Eye (tissue), 1 donor: ENCODE measurements at regions not wholly inside any gene's neighbourhood (a gene's known extent, or its start where the extent isn't known, plus 50 kb on each side); places are given as distances from the start of the nearest gene placed in this dataset.
"Not testable (repeated sequence)": the region's sequence is repeated elsewhere in the genome, so short reads cannot be mapped to it uniquely, and the experiment has no call there.

Experiments used
- DNase-seq: peaks from one replicate; pipeline ENCODE4 v3.0.0-alpha.2; 2015

DNA sequence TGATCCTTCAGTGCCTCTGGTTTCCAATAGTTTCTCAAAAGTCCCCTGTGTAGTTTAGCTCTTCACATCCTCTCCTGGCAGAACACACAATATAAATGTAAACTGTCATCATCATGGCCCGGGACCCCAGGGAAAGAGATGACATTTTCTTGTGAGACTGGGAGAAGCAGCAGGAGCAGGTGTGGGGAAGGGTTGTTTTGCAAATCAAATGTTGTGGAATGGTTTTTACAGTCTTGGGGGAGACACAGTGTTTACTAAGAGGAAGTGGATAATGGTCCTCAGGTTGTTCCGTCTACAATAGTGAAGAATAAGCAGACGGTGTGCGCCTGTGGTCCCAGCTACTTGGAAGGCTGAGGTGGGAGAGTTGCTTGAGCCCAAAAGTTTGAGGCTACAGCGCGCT lies 159.1 kb downstream of the SEC23IP start:
- DNase-seq: no peak

GRCh38 chr10:120052964-120053702 lies 160.6 kb downstream of the SEC23IP start:
- DNase-seq: no peak

- DNase-seq: not testable (repeated sequence)
These were observed 167.3 kb downstream of the SEC23IP start for GRCh38 chr10:120059790-120060189.

- DNase-seq: no peak
These were observed 174.9 kb downstream of the SEC23IP start for GRCh38 chr10:120067427-120067826.

GRCh38 chr10:120069700-120070099 lies 177.2 kb downstream of the SEC23IP start:
- DNase-seq: no peak

DNA sequence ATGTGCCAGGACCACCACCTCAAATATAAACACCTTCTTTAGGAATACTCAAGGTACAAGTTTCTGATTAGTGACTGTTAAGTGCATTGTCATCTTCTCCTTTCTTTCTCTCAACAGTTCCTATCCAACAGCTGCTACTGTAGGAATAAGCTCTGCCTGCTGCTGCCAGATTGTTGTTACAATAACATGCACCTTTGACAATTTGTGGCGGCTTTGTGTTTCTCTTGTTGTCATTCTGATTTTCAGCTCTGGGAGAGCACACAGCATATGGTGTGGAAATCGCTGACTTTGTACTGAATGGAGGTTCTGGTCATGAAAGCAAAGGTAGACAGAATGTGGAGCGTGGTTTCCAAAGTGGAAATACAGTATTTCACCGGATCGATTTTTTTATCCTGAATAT lies 182.8 kb downstream of the SEC23IP start:
- DNase-seq: peak; percentile 28

- no peak for DNase-seq
These were observed 184.6 kb downstream of the SEC23IP start for GRCh38 chr10:120076996-120077706.

DNA sequence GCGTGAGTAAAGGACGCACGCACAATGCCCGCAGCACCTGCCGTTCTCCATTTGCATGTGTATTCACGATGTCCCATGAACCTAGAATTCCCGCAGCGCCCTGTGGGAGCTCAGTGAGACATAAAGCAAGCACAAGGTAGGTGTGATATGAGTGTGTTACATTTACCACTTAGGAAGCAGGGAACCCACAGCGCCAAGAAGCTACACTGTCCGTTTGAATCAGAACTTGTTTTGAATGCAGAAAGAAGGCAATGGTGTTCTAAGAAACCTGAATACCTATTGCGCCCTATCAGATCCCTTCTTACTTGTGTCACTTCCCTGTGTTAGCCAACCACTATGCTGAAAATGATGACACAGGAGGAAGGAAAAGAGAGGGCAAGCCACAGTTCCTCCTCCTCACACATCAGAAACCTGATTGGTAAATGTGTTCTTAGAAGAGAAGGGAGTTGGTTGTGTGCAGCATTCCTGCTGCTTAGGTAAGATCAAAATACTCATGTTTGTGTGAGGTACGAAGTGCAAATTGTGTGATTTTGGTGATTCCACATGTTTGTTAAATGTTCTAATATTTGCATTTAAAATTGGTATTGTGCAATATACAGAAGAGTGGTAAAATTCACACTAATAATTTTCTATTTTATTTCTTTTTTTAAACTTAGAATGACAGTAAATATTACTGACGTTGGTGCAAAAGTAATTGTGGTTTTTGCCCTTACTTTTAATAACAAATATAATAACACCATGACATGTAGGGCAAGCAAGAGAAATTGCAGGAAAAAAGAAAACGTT lies 185.4 kb downstream of the SEC23IP start:
- no peak for DNase-seq

GRCh38 chr10:120085096-120085796 lies 192.7 kb downstream of the SEC23IP start:
- peak; percentile 72 for DNase-seq

- no peak for DNase-seq
These were observed 193.5 kb downstream of the SEC23IP start for GRCh38 chr10:120086066-120086465.

DNA sequence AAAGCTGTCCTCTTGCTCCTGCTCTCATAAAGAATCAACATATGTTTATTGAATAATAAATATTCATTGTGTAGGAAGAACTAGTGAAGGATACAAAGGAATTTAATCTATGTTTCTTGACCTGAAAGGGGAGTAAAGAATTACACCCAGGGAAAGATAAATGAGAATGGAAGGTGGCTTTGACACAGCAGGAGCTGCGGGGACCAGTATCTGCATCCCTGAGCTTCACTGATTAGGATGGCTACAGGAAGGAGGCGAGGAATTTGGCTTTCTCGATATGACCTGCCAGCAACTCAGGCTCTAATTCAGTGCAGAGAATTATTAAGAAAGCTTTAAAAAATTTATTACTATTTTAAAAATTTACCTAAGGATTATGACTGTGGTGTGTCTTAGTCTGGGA lies 194.6 kb downstream of the SEC23IP start:
- no peak for DNase-seq

DNA sequence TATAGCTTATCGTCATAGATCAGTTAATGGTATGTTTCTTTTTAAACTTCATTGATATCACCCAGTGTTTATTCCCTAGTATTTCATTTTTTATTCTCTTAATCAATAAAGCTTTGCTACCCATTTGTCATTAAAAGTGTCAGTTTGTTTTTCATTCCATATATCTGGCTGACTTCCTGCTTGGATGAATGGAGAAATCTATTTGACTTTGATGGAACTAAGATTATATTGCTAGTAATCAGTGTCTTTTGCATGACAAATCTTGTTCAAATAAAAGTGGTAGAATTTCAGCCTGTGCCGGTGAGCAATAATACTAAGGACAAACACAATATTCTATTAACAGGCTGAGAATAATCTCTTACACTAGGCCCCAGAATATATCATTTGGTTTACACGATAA lies 203.3 kb downstream of the SEC23IP start:
- no peak for DNase-seq

GRCh38 chr10:120097766-120098165 lies 205.2 kb downstream of the SEC23IP start:
- DNase-seq: no peak

DNA sequence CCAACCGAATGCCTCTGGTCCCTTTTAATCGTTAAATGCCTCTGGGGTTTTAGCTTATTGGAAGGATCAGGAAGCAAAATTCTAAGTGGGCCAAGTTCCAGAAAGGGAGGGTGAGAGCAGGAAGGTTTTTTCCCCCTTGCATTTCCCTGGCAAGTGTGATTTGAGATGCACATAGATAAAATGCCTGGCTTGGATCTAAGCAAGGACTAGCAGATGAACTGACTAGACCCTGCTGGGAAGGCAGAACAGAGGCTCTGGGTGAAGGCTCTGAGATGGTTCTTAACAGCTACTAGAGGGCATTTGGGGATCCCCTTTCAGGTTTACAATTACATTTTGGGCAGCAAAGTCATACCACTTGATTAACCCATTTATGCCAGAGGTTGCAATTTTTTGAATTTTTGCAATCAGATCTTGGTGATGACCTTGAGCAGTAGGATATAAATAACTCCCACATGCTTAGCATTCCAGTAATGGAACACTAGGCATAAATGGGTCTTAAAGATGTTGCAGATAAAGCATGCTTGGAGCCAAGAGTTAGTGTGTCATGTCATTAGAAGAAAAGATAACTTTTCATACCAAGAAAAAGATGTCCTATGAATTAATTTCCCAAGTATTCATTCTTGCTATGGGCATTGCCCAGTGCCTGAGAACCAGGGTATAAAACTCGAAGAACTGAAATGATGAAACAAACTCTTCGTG lies 205.9 kb downstream of the SEC23IP start:
- DNase-seq: peak; percentile 63

- DNase-seq: no peak
These were observed 211.4 kb downstream of the SEC23IP start for GRCh38 chr10:120103738-120104560.

DNA sequence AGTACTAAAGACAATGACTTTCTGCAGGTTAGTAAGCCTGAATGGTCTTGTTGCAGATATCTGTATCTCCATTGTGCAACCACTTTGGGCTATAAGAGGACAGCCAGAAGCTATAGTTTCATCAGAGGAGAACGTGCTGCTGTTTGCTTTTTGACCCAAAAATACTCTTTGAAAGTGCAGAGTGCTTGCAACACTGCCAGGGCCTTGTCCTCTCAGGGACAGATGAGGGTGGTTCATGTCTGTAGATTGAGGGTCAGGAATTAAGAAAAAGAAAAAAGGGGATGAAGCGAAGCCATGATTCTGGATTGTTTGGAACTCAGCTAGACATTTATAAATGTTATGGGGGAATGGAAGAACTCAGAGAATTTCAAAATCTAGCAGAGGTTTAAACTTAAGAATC lies 212.5 kb downstream of the SEC23IP start:
- DNase-seq: no peak

- no peak for DNase-seq
These were observed 213.0 kb downstream of the SEC23IP start for GRCh38 chr10:120105492-120105891.

GRCh38 chr10:120108916-120109315 lies 216.4 kb downstream of the SEC23IP start:
- no peak for DNase-seq

DNA sequence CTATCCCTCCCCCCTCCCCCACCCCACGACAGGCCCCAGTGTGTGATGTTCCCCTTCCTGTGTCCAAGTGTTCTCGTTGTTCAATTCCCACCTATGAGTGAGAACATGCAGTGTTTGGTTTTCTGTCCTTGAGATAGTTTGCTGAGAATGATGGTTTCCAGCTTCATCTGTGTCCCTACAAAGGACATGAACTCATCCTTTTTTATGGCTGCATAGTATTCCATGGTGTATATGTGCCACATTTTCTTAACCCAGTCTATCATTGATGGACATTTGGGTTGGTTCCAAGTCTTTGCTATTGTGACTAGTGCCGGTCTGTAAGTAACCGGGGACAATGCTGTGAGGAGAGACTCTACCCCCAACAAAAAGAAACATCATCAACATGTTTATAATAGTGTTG lies 217.2 kb downstream of the SEC23IP start:
- DNase-seq: not testable (repeated sequence)

- no peak for DNase-seq
These were observed 217.7 kb downstream of the SEC23IP start for GRCh38 chr10:120110196-120110595.

GRCh38 chr10:120111628-120112027 lies 219.1 kb downstream of the SEC23IP start:
- no peak for DNase-seq
